HG03460 (cell line): ENCODE measurements at regions not wholly inside any gene's neighbourhood (a gene's known extent, or its start where the extent isn't known, plus 50 kb on each side); places are given as distances from the start of the nearest gene placed in this dataset.

Experiments used
- ATAC-seq: cut with Tn5 transposase; IDR thresholded peaks from one replicate; pipeline ENCODE4 v1.9.1; 2021; ENCODE audit not compliant: unreplicated experiment

- ATAC-seq: no peak
These were observed 464.1 kb upstream of the RARB start for GRCh38 chr3:24963762-24964625.

GRCh38 chr3:24965706-24966385, 462.2 kb upstream of the RARB start:
- ATAC-seq: no peak

GRCh38 chr3:24968036-24968435, 460.0 kb upstream of the RARB start:
- no peak for ATAC-seq

- ATAC-seq: no peak
These were observed 455.6 kb upstream of the RARB start for GRCh38 chr3:24972491-24972890.

GRCh38 chr3:24981309-24981708, 446.8 kb upstream of the RARB start:
- no peak for ATAC-seq

- ATAC-seq: no peak
These were observed 446.1 kb upstream of the RARB start for GRCh38 chr3:24981924-24982323.

GRCh38 chr3:24985668-24986067, 442.4 kb upstream of the RARB start:
- no peak for ATAC-seq

GRCh38 chr3:24986612-24987011, 441.5 kb upstream of the RARB start:
- ATAC-seq: no peak

- no peak for ATAC-seq
These were observed 428.7 kb upstream of the RARB start for GRCh38 chr3:24999357-24999756.

GRCh38 chr3:25000971-25001591, 427.0 kb upstream of the RARB start:
- ATAC-seq: no peak

GRCh38 chr3:25002052-25002451, 426.0 kb upstream of the RARB start:
- no peak for ATAC-seq

GRCh38 chr3:25007974-25008658, 419.9 kb upstream of the RARB start:
- peak; percentile 100 for ATAC-seq

- ATAC-seq: no peak
These were observed 418.4 kb upstream of the RARB start for GRCh38 chr3:25009665-25010064.

GRCh38 chr3:25015599-25015998, 412.5 kb upstream of the RARB start:
- no peak for ATAC-seq

GRCh38 chr3:25018909-25019308, 409.2 kb upstream of the RARB start:
- ATAC-seq: no peak

- ATAC-seq: no peak
These were observed 408.6 kb upstream of the RARB start for GRCh38 chr3:25019506-25019905.

GRCh38 chr3:25021816-25022215, 406.2 kb upstream of the RARB start:
- ATAC-seq: no peak

- ATAC-seq: no peak
These were observed 404.2 kb upstream of the RARB start for GRCh38 chr3:25023876-25024275.

GRCh38 chr3:25025236-25025635, 402.8 kb upstream of the RARB start:
- no peak for ATAC-seq

GRCh38 chr3:25027650-25028049, 400.4 kb upstream of the RARB start:
- ATAC-seq: no peak

- no peak for ATAC-seq
These were observed 398.2 kb upstream of the RARB start for GRCh38 chr3:25029820-25030219.
